Activated CD8-positive, alpha-beta memory T cell treated with anti-CD3 and anti-CD28 coated beads, Interleukin-2, amount 10 ng/mL, durations not matched to agents 7 days and 5 days (primary cell): ENCODE measurements at regions not wholly inside any gene's neighbourhood (a gene's known extent, or its start where the extent isn't known, plus 50 kb on each side); places are given as distances from the start of the nearest gene placed in this dataset.
A peak's percentile ranks its signal among the peaks of the same experiment; 100 is the strongest.

Source experiments
- ATAC-seq: fragments of 150-1000 bp; cut with Tn5 transposase; one replicate; pipeline ENCODE4 v1.10.0; 2021; ENCODE audit warnings: moderate library complexity
- CTCF ChIA-PET: fragments of 350-600 bp; sonication (Branson Sonifier 250); formaldehyde crosslinking; loops from one replicate; lab custom pipeline; 2021; ENCODE audit warnings: antibody characterized with exemption; lab: Charles Lee
- DNase-seq: peaks from one replicate; pipeline ENCODE4 v3.0.0-alpha.2; 2020
- H3K27ac Mint-ChIP-seq: one replicate; pipeline ENCODE4 v1.8.0; 2021; ENCODE audit warnings: mild to moderate bottlenecking, mixed read lengths
- H3K27me3 Mint-ChIP-seq: one replicate; pipeline ENCODE4 v1.8.0; 2021; ENCODE audit warnings: mixed read lengths
- H3K36me3 Mint-ChIP-seq: one replicate; pipeline ENCODE4 v1.8.0; 2021; ENCODE audit warnings: mild to moderate bottlenecking, mixed read lengths
- H3K4me1 Mint-ChIP-seq: one replicate; pipeline ENCODE4 v1.8.0; 2021; ENCODE audit warnings: mixed read lengths
- H3K4me3 Mint-ChIP-seq: one replicate; pipeline ENCODE4 v1.8.0; 2021; ENCODE audit warnings: mild to moderate bottlenecking, moderate library complexity, mixed read lengths
- H3K9me3 Mint-ChIP-seq: one replicate; pipeline ENCODE4 v1.8.0; 2022; ENCODE audit warnings: low read depth, mixed read lengths

DNA sequence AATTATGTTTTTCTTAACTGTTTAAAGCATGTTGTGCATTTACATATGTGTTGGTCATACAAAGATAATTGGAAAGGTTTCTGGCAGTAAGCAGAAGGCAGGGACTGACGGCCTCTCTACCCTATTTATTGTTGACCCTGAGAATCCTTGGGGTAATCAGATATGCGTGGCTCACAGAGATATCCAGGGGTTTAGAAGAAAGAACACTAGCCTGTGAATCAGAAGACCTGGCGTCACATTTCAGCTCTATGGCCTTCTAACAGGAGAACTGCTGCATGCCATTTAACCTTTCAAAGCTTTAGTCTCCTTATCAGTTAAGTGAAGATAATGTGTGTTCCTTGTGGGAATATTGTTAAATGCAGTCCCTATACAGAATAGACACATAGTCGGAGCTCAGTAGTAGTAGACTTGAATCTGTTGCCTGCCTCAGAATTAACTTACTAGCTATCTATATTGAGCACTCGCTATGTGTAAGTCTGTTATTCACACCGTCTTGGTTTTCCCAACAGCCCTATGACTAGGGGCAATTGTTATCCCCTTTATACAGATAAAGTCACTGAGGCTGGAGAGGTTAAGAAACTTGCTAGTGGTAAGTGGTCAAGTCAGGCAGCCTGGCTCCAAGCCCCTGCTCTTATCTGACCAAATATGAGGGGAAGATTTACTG, 129.6 kb upstream of the ANKRD1 start:
- Mint-ChIP-seq H3K27ac (no peak overlapping the region), H3K4me1 (peaks cover 10% of the 10 kb centered on the region), H3K9me3 (no peaks in the 10 kb centered on the region), H3K27me3 (peaks cover 29% of the 10 kb centered on the region), H3K36me3 (peaks cover 2% of the 10 kb centered on the region), H3K4me3 (no peak overlapping the region)
- DNase-seq (no peak), ATAC-seq (no peak)
- CTCF ChIA-PET: no interaction called here

DNA sequence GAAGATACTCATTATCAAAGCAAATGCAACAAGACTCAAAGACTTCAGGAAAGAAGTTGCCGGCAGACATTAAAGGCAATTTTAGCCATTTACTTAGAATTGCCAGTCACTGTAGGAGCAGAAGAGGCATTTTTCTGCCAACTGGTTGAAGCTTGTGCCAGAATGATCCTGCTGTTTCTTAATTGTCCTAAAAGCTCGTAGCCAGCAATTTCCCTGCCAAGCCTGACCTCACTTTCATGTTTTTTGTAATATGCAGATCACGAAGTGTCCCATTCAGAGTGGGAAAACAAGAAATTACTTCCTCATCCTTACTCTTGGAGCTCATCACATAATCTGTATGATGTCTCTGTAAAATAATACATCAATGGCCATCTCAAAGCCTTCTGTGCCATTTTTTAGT, 130.9 kb upstream of the ANKRD1 start:
- no peak for ATAC-seq
- CTCF ChIA-PET: interaction anchor here (1.0 kb wide), 1 partner anchor 200 kb away, joined by 3 read pairs; no protein-coding TSS in a partner anchor

DNA sequence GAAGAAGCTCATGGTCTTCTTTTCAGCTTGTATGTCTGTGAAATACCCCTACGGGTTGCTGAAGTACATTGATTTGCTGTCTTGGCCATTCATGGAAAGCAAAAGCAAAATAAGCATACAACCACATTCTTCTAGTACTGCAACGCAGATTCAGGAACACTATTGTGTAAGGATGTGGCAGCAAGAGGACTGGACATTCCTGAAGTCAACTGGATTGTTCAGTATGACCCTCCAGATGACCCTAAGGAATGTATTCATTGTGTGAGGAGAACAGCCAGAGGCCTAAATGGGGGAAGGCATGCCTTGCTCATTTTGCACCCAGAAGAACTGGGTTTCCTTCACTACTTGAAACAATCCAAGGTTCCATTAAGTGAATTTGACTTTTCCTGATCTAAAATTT, 133.4 kb upstream of the ANKRD1 start:
- no peak for ATAC-seq
- H3K27ac Mint-ChIP-seq: no peak overlapping the region
- peaks cover under 1% of the 10 kb centered on the region for H3K4me1 Mint-ChIP-seq
- no peak overlapping the region for H3K4me3 Mint-ChIP-seq
- H3K36me3 Mint-ChIP-seq: no peaks in the 10 kb centered on the region
- H3K9me3 Mint-ChIP-seq: no peaks in the 10 kb centered on the region
- no peak for DNase-seq
- peaks cover 35% of the 10 kb centered on the region for H3K27me3 Mint-ChIP-seq
- CTCF ChIA-PET: interaction anchor here (1.4 kb wide), 1 partner anchor 48 kb away, joined by 4 read pairs; no protein-coding TSS in a partner anchor

More for the DNA sequence above, 130.9 kb upstream of the ANKRD1 start:
- Mint-ChIP-seq H3K27ac (no peak overlapping the region), H3K27me3 (peaks cover 31% of the 10 kb centered on the region), H3K4me3 (no peak overlapping the region), H3K36me3 (no peaks in the 10 kb centered on the region), H3K9me3 (no peaks in the 10 kb centered on the region), H3K4me1 (peaks cover 10% of the 10 kb centered on the region)
- no peak for DNase-seq

DNA sequence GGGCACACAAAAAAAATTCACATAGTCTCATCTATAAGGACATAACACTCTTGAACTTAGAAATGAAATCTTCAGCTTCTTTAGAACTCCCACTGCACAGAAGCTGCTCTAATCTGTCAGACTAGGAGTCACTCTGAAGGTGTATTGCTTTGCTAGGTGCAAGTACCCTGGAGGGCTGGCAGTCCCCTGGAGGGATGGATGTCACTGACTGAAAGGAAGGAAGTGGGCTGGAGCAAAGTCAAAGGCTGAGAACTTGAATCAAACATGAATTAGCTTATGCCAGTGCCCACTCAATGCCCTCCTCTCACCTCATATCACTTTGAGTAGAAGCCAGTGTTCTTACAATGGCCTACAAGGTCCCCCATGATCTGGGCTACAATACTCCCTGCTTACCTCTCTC, 140.3 kb upstream of the ANKRD1 start:
- CTCF ChIA-PET: no interaction called here
- no peaks in the 10 kb centered on the region for H3K9me3 Mint-ChIP-seq
- no peak for ATAC-seq
- peaks cover 9% of the 10 kb centered on the region for H3K27me3 Mint-ChIP-seq
- no peak for DNase-seq
- H3K4me3 Mint-ChIP-seq: no peak overlapping the region
- H3K4me1 Mint-ChIP-seq: no peaks in the 10 kb centered on the region
- H3K27ac Mint-ChIP-seq: no peak overlapping the region
- H3K36me3 Mint-ChIP-seq: no peaks in the 10 kb centered on the region

DNA sequence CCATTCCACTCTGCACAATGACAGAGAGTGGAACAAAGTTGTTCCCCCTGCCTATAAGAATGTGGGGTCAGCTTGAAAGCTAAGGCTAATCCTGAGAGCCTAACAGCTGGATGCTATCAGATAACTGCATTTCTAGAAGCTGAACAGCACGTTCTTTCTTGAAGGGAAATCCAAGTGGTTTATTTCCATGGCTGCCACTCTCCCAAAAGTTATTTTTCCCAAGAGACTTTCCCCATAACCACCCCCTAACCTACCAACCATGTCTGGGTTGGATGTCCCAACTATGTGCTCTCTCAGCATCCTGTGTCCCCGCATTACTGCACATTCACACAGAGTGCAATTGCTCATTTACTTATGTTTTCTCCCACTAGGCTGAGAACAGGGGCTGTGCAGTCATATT, 140.7 kb upstream of the ANKRD1 start:
- Mint-ChIP-seq H3K4me1 (no peaks in the 10 kb centered on the region), H3K9me3 (no peaks in the 10 kb centered on the region), H3K27me3 (peaks cover 13% of the 10 kb centered on the region), H3K36me3 (no peaks in the 10 kb centered on the region), H3K27ac (no peak overlapping the region), H3K4me3 (no peak overlapping the region)
- CTCF ChIA-PET: no interaction called here
- no peak for DNase-seq
- ATAC-seq: no peak

DNA sequence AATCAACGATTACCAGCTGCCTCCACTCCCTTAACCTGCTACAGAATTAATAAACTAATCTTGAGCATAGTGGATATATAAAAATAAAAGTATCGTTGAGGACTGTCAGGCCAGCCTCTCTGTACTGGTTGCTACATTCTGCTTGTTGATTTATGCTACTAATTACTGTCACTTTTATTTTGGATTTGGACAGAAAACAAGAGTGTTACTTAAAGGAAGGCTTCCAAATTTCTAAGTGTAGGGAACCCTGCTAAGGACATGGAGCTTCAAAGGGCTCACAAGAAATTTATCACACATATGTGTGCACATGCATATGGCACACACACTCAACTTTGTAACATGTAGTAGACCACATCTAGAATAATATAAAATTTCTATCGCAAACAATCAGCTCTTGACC, 141.2 kb upstream of the ANKRD1 start:
- Mint-ChIP-seq H3K27me3 (peaks cover 13% of the 10 kb centered on the region), H3K9me3 (no peaks in the 10 kb centered on the region), H3K4me3 (no peak overlapping the region), H3K36me3 (no peaks in the 10 kb centered on the region), H3K4me1 (no peaks in the 10 kb centered on the region), H3K27ac (no peak overlapping the region)
- DNase-seq (no peak), ATAC-seq (no peak)
- CTCF ChIA-PET: interaction anchor here (1.9 kb wide), 1 partner anchor 55 kb away, joined by 5 read pairs; no protein-coding TSS in a partner anchor

DNA sequence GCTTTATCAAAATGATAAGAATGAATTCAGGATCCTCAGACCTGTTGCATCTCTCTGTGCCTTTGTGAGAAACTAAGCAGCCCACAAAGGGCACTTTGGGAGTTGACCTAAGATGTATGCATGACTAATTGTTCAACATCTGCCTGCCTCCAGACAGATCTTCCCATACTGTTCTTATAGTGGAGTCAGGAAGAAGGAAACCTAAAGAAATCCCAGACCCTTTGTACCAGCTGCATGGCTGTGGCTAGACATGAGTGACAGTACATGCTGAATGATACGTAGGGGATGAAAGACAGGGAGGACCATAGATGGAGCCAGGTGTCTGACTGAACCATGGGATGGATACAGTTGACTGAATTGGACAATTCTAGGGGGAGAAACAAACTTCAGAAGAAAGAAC, 148.7 kb upstream of the PCGF5 start:
- no peak overlapping the region for H3K4me3 Mint-ChIP-seq
- H3K9me3 Mint-ChIP-seq: no peaks in the 10 kb centered on the region
- DNase-seq (no peak), ATAC-seq (no peak)
- peaks cover 5% of the 10 kb centered on the region for H3K27me3 Mint-ChIP-seq
- CTCF ChIA-PET: no interaction called here
- no peaks in the 10 kb centered on the region for H3K4me1 Mint-ChIP-seq
- H3K27ac Mint-ChIP-seq: no peak overlapping the region
- H3K36me3 Mint-ChIP-seq: no peaks in the 10 kb centered on the region

DNA sequence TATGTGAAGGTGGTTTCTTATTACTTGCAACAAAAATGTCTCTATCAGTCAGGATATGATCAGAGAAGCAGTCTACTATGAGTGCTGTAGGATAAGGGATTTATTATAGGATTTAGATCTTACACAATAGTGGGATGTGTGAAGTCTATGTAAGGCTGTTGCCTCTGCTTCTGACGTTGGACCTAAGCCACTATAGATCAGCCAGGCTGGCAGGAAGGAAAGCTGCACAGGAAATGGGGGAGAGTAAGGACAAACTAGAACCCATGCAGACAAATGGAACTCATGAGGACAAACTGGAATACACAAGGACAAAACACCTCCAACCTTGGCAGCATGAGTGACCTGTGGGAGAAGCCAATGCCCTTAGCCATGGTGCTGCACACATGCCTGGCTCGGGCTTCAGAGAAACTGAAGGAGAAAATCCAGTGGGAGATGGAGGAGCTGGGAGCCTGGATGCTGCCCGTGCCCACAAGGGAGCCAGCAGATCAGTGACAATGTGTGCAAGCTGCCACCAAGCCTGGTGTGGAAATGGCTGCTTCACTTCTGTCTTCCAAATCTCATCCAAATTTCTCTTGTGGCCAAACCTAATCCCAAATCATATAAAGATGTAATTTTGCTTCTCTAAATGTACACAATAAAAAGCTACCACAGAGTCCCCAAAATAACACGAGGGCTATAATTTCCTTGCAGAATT, 147.0 kb upstream of the PCGF5 start:
- H3K27ac Mint-ChIP-seq: no peak overlapping the region
- peaks cover 14% of the 10 kb centered on the region for H3K27me3 Mint-ChIP-seq
- H3K4me1 Mint-ChIP-seq: no peaks in the 10 kb centered on the region
- DNase-seq (no peak), ATAC-seq (no peak)
- no peaks in the 10 kb centered on the region for H3K9me3 Mint-ChIP-seq
- CTCF ChIA-PET: no interaction called here
- no peak overlapping the region for H3K4me3 Mint-ChIP-seq
- no peaks in the 10 kb centered on the region for H3K36me3 Mint-ChIP-seq

DNA sequence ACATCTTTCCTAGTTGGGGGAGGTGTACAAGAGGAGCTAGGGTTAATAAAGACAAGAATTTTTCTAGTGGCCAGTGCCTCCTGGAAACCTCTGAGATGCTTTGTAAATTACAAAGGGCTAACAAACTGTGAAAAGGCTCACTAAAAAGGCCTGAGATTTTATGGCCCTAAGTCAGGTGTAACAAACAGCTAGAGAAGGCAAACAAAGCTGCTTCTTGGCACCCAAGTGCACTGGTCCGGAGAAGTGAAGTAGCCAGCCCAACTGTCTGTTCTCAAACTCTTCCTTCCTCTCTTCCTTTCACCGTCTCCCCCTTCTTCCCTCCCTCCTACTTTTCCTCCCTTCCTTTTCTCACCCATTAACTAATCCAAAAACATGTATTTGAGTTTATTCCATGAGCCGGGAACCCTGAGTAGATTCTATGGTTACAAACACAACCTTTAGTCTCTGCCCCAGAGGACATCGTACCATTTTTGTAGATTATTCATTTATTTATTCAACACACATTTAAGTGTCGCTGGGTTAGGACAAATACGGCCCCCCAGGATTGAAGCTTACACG, 143.4 kb upstream of the PCGF5 start:
- Mint-ChIP-seq H3K9me3 (no peaks in the 10 kb centered on the region), H3K36me3 (no peaks in the 10 kb centered on the region), H3K27me3 (peaks cover 24% of the 10 kb centered on the region), H3K4me1 (no peaks in the 10 kb centered on the region), H3K4me3 (no peak overlapping the region), H3K27ac (no peak overlapping the region)
- DNase-seq: no peak
- no peak for ATAC-seq
- CTCF ChIA-PET: no interaction called here

DNA sequence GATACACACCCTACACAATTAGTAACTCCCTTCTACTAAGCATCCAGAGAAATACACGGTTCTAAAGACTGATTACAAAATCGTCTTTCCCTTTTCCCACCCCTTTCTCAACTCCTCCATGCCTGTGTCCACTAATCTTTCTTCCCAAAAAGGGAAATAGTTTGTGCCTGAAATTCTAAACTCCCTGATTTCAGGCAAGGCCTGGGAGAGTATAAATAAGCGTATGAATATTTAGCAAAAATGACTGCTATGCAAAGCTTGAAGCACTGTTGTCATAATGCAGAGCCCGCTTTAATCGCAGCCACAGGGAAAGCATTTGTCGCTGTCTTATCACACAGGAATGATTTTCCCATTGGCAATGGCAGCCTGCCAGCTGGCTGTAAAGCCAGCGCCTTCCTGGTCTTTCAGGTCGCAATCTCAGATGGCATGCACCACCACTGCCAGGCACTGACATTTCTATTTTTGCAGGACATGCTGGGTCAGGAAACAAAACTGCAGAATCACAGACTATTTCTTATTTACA, 142.9 kb upstream of the PCGF5 start:
- H3K9me3 Mint-ChIP-seq: no peaks in the 10 kb centered on the region
- DNase-seq (no peak), ATAC-seq (no peak)
- H3K27me3 Mint-ChIP-seq: peaks cover 24% of the 10 kb centered on the region
- H3K27ac Mint-ChIP-seq: no peak overlapping the region
- CTCF ChIA-PET: no interaction called here
- no peaks in the 10 kb centered on the region for H3K4me1 Mint-ChIP-seq
- H3K4me3 Mint-ChIP-seq: no peak overlapping the region
- no peaks in the 10 kb centered on the region for H3K36me3 Mint-ChIP-seq

DNA sequence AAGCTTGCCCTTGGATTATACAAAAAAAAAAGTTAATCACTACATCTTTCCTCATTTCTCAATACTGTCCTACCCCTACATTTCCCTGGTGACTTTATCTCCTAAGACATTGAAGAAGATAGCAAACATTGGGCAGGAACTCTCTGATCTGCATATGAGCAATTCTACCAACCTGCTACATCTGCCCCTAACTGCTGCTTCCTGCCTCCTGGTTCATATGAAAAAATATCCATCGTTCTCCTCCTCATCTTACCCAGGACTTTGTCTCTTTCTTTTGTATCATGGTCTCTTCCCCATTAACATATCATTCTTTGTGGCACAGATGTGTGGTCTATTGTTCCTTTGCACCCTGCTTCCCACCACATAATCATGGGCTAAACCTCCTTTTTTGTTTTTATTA, 139.7 kb upstream of the PCGF5 start:
- Mint-ChIP-seq H3K4me1 (no peaks in the 10 kb centered on the region), H3K27me3 (peaks cover 20% of the 10 kb centered on the region), H3K9me3 (no peaks in the 10 kb centered on the region), H3K4me3 (no peak overlapping the region), H3K36me3 (no peaks in the 10 kb centered on the region), H3K27ac (no peak overlapping the region)
- CTCF ChIA-PET: no interaction called here
- ATAC-seq (no peak), DNase-seq (no peak)

DNA sequence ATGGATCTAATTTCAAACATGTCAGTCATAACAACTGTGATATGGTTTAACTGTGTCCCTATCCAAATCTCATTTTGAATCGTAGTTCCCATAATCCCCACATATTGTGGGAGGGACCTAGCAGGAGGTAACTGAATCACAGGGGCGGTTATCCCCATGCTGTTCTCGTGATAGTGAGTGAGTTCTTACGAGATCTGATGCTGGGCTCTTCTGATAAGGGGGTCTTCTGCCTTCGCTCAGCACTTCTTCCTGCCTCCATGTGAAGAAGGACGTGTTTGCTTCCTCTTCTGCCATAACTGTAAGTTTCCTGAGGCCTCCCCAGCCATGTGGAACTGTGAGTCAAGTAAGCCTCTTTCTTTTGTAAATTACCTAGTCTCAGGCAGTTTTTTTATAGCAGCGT, 138.0 kb upstream of the PCGF5 start:
- no peaks in the 10 kb centered on the region for H3K4me1 Mint-ChIP-seq
- H3K9me3 Mint-ChIP-seq: no peaks in the 10 kb centered on the region
- no peak overlapping the region for H3K4me3 Mint-ChIP-seq
- DNase-seq (no peak), ATAC-seq (no peak)
- peaks cover 14% of the 10 kb centered on the region for H3K27me3 Mint-ChIP-seq
- H3K27ac Mint-ChIP-seq: no peak overlapping the region
- CTCF ChIA-PET: no interaction called here
- H3K36me3 Mint-ChIP-seq: no peaks in the 10 kb centered on the region

DNA sequence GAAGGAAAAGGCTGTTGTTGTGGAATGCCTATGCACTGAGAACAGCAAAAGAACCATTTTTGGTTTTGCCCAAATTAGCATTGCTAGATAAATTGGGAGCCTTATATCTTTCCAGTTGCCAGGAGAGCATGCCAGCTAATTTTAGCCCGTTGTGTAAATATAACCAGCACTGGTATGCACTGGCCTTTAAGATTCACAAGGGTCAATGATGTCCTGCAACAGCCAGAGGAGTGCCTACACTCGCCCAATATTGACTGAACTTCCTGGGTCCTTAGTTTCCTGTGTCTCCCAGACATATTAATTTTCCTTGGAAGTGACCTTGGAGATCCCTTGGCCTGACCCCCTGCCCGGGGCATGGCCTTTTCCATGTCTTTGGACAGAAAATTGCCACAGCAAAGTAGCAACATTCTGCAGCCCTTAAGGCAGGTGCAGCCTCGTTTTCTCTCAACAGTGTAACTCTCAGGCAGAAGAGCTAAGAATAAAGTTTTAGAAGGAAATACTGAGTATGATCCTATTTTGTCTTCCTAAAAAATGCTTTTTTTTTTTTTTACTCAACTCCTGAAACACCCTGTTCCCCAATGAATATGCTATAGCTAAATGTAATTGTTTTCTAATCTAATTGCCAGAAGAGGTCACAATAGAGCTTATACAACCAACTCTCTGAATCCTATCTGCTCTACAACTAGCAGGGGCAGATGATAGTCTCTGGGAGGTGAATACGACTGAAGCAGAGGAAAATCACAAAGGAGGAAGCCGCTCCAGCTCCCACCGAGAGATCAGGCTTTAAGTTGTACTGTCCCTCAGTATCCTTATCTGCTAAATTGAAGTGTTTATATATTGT, 131.9 kb upstream of the PCGF5 start:
- no peak overlapping the region for H3K27ac Mint-ChIP-seq
- H3K27me3 Mint-ChIP-seq: no peaks in the 10 kb centered on the region
- H3K4me1 Mint-ChIP-seq: no peaks in the 10 kb centered on the region
- no peak overlapping the region for H3K4me3 Mint-ChIP-seq
- CTCF ChIA-PET: interaction anchor here (0.7 to 1.8 kb wide), 11 partner anchors 21 to 210 kb away, joined by 3 to 13 read pairs (median 3); no protein-coding TSS in a partner anchor
- peaks cover 6% of the 10 kb centered on the region for H3K36me3 Mint-ChIP-seq
- H3K9me3 Mint-ChIP-seq: peaks cover 3% of the 10 kb centered on the region
- no peak for DNase-seq
- peak; percentile 47 for ATAC-seq
